KG1 (cell line): ENCODE measurements at regions not wholly inside any gene's neighbourhood (a gene's known extent, or its start where the extent isn't known, plus 50 kb on each side); places are given as distances from the start of the nearest gene placed in this dataset.

ENCODE experiments used
- DNase-seq: peaks from one replicate; lab custom pipeline; 2025; lab: John Stamatoyannopoulos, UW

- no peak for DNase-seq
These were observed 57.6 kb upstream of the DOCK1 start for GRCh38 chr10:126847666-126848065.

DNA sequence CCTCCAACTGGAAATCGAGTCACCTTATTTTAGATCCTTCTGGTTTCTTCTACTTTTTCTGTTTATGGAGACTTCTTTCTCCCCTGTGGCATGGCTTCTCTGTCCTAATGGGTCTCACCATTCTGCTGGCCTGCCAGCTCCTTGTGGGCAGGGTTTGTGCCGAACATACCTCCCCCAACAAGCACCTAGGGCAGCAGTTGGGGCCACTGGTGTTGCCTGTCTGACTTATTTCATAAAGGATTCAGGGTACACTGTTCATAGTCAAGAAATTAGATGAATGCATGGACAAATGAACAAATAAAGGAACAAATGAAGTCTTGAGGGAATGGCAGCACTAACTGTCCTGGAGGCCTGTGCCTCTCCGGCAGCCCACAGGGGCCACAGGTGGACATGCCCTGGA lies 55.6 kb upstream of the DOCK1 start:
- no peak for DNase-seq

DNA sequence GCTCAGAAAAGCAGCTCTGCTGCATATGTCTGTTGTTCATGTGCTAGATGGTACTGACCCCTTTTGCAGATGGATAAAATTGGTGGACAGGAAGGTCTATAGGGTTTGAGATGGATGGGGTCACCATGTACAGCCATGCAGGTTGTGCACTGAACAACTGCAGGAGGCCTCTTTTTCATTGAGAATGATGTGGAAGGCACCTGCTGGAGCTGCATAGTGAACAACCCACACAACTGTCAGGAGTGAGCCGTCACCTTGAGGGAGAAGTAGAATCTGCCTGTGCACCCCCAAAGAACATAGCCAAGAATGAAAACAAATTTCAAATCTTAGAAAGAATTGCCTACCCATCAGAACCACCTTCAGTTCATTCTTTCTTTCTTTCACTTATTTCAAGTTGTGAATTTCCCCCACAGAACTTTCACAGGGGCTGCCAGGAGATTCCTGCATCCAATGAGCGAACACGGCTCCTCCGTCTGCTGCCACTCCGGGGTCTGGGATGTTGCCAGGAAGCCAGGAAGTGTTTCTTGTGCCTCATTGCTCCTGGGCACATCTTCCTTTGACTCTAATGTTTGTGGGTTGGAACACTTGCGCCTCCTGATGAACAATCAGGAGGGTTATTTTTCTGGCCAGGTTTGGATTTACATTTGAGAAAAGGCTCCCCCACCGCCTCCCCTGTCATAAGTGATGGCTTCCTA lies 53.7 kb upstream of the DOCK1 start:
- no peak for DNase-seq

DNA sequence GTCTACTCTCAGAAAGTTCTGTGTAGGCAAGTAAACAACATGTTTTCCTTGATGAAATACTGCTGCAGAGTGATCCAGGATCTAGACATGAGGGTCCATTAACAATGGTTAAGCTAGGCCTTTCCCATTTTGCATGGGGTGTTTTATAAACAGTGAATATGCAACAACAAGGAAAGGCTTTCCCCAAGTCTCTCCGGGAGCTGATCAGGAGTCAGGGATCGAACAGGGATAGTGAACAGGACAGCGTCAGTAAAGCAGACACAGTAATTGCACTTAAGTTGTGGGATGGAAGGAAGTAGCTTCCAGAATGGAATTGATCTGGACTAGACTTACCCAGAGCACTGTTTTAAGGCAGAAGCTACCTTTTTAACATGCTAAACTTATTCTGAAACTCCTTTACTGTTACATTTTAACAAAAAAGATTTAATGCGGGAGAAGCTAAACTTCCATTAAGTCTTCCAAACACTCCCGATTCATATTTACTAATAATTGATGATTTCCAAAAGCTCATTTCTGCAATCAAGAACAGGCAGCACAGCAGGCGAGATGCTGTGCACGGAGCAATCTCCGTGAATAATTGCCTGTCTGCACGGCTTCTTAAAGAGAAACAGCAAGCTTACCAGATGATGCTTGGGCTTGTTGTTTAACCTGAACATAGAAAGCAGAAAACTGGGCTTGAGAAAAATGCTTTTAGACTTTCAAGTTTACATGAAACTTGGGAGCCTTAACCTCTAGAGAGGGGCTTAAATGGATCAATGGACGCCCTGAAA lies 50.3 kb upstream of the DOCK1 start:
- no peak for DNase-seq
